GM21526 (cell line): ENCODE measurements at regions not wholly inside any gene's neighbourhood (a gene's known extent, or its start where the extent isn't known, plus 50 kb on each side); places are given as distances from the start of the nearest gene placed in this dataset.

Experiments used
- ATAC-seq: cut with Tn5 transposase; IDR thresholded peaks from one replicate; pipeline ENCODE4 v1.9.1; 2021; ENCODE audit warnings: moderate library complexity; ENCODE audit not compliant: unreplicated experiment, low FRiP score

- no peak for ATAC-seq
Measured at GRCh38 chr5:171624396-171624795, 161.2 kb upstream of the SMIM23 start.

GRCh38 chr5:171625646-171626045 is 160.0 kb upstream of the SMIM23 start:
- ATAC-seq, result no peak

DNA sequence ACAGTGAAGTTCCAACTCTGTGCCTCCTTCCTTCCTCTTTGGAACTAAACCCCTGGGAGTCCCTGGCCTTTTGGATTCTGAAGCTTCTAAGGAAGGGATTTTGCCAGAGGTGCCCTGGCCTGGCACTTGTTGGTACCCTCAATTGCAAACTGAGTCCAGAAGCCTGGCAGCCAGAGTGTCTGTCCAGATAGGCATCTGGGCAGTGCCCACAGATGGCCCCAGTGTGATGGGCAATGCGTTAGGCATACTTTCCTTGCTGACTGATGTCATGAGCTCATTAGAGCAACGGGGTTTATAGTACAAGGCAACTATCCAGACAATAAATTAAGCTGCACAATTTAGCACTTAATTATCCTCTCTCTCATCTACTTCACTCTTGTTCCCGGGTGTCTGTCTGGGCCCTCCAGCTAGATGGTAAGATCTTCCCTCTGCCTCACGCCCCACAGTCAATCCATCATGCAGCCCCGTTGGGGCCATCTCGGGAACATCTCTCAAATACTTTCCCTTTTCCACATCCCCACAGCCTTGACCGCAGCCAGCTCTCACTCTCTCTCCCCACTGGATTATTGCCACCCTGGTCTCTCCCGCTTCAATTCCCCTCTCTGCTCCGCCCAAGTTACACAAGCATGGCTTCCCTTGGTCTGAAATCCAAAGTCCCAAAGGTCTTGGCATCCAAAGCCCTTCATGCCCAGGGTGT is 157.5 kb upstream of the SMIM23 start:
- ATAC-seq, result no peak

DNA sequence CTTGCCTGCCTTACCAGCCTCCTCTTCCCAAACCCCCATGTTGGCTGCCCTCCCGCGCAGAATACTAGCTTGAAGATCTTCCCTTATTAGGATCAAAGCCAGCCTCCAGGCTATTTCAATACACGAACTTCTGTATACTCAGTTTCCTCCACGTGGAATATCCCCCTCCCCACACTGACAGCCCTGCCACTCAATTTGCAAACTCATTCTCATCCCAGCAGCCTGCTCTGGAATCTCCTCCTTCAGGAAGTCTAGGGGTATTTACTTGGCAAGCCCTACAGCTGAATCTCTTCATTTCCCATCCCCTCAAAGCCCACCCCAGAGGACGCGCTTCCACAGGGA is 157.0 kb upstream of the SMIM23 start:
- no peak for ATAC-seq

GRCh38 chr5:171629221-171629620 is 156.4 kb upstream of the SMIM23 start:
- ATAC-seq, result no peak

DNA sequence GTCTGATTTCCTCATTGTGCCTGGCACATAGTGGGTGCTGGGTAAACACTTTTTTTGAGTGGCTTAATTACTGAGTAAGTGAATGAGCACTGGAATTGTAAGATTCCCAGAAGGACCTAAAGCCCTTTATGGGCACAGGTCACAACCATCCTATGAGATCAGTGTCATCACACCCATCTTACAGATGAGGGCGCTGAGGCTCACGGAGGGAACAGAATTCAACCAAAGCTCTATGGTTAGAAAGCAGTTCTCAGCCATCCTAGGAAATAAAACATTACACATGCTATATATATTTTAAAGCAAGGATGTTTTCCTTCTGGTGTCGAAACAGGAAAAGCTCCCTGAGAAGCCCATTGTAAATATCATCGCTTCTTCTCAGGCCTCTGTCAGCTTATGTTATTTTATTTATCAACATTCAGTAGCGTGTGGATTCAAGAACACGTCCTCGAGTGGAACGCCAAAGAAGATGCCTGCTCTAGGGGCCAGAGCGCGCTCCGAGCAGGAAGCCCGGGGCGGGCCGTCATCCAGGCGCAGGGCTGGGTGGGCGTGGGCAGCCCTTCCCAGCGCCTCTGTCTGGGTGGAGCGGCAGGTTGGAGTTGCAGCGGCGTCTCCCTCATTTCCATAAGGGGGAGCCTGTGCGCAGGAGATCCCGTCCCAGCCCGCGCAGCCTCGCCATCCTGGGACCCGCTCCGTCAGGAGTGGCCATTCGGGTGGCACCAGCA is 155.8 kb upstream of the SMIM23 start:
- no peak for ATAC-seq

DNA sequence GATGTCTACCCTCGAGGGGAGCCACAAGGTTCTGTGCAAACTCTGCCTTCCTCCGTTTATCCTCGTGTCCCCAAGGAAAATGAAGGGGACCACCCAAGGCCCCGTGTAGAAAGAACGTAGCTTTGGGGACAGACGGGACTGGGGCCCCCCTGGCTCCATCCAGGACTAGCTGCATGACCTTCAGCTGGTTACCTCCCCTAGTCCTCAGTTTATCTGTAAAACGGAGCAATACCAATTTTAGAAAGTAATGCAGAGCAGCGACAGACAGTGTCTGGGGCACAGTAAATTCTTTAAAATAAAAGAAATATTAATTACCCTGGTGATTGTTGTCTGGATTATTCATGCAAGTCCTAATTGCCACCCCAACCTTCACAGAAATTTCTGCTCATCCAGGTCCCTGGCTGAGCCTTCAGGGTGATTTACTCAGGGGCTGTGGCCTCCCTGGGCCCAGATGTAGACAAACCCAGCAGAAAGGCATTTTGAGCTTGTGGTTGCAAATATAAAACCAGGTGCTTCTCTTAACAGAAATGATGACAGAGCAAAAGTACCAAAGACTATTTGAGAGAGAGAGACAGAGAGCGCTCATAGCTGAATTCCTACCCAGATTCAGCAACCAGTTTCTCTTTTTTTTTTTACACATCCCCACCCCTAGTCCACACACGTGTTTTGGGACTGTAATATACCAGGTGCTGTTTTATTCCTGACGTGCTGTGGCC is 155.1 kb upstream of the SMIM23 start:
- ATAC-seq, result no peak

DNA sequence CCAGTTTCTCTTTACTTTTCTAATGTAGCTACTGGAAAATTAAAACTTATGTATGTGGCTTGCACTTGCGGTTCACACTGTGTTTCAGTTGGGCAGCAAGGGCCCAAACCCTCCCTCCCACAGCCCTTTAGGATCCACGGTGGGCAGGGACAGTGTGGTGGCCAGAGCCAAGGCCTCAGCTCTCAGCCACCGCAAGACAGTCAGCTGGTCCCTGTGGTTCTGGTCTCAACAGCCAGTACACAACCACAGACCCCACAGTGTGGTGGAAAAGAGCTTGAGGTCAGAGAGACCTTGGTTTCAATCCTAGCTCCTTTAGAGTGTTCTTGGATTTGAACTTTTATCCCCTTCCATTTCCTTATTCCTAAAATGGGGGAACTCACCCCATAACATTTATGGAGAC is 153.0 kb upstream of the SMIM23 start:
- ATAC-seq, result no peak

GRCh38 chr5:171633776-171634470 is 151.7 kb upstream of the SMIM23 start:
- peak; percentile 61 for ATAC-seq

- ATAC-seq, result peak; percentile 11
Measured at GRCh38 chr5:171634511-171634910, 151.1 kb upstream of the SMIM23 start.

GRCh38 chr5:171635028-171635427 is 150.6 kb upstream of the SMIM23 start:
- ATAC-seq, result no peak

GRCh38 chr5:171635561-171636245 is 149.9 kb upstream of the SMIM23 start:
- ATAC-seq, result no peak

- no peak for ATAC-seq
Measured at GRCh38 chr5:171637811-171638210, 147.8 kb upstream of the SMIM23 start.

DNA sequence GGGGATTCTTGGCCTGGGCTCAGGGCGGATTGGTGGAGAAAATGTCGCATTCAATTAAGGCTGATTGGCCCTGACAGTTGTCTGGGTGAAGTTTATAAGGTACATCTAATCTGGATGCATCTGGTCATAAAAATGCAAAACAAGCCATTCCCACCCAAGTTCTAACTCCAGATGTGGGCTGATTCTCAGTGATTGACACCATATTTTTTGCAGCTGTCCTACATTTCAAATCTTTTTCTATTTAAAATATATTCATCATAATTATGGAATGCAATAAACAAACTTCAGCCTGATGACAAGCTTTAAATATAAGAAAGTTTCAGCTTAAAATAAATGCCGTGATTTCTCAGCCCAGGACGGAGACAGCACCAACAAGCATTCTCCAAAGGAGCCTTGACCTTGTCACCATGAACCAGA is 146.4 kb upstream of the SMIM23 start:
- no peak for ATAC-seq

DNA sequence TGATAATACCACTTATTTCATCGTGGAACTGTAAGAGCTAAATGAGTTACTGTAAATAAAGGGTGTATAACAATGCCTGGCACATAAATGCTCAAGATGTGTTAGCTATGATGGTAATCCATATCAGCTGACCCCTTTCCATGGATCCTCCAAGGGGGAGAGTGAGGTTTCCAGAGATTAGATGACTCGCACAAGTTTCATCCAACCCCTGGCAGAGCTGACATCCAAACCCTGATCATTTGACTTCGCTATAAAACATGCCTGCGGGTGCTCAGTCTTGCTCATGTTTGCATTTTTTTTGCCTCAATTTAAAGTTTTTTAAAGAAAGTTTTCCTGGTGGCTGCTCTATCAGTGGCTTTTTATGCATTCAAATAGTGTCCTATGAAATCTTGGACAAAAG is 145.7 kb upstream of the SMIM23 start:
- no peak for ATAC-seq

- ATAC-seq, result no peak
Measured at GRCh38 chr5:171640480-171640879, 145.1 kb upstream of the SMIM23 start.

- ATAC-seq, result no peak
Measured at GRCh38 chr5:171641891-171642290, 143.7 kb upstream of the SMIM23 start.

GRCh38 chr5:171642894-171643293 is 142.7 kb upstream of the SMIM23 start:
- no peak for ATAC-seq

- ATAC-seq, result no peak
Measured at GRCh38 chr5:171644536-171644935, 141.1 kb upstream of the SMIM23 start.
